ENCODE measurements at regions not wholly inside any gene's neighbourhood (a gene's known extent, or its start where the extent isn't known, plus 50 kb on each side); places are given as distances from the start of the nearest gene placed in this dataset.
"Not testable (repeated sequence)": the region's sequence is repeated elsewhere in the genome, so short reads cannot be mapped to it uniquely, and the experiment has no call there.

DNA sequence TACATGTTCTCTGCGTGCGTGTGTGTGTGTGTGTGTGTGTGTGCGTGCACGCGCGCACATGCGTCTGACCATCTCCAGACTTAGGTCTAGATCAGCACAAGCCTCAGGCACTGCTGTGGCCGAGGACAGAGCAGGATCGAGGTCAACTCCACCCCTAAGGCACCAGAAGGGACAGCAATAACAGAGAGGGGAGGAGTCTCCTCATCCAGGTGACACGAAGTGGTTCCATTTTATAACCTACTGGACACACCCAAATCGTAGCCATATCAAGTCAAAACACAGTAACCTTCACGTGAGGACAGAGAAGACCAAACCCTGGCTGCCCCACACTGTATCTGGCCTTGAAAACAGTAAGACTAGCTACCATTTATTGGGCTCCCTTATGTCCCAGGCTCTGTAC is 224.1 kb downstream of the FGFR2 start:
- DNase-seq (ENCODE audit: low read depth in 3 of 3): no peak

DNA sequence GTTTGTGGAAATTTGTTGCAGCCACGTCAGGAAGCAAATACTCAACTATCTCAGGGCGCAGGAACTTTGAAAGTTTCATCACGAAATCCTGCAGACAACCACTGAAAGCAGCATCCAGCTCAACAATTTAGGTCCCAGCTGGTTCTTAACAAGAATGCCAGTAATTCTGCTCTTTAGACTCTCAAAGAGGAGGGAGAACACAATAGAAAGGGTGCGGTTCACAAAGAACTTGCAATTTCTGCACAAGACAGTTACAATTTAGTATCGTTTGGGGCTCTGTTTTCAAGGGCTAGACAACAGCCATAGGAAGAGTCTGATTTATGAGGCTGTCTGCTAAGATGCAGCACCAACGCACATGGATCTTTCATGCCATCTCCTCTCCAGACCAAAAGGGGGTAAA is 223.1 kb downstream of the FGFR2 start:
- no peak for DNase-seq (ENCODE audit: low read depth in 3 of 3)

DNA sequence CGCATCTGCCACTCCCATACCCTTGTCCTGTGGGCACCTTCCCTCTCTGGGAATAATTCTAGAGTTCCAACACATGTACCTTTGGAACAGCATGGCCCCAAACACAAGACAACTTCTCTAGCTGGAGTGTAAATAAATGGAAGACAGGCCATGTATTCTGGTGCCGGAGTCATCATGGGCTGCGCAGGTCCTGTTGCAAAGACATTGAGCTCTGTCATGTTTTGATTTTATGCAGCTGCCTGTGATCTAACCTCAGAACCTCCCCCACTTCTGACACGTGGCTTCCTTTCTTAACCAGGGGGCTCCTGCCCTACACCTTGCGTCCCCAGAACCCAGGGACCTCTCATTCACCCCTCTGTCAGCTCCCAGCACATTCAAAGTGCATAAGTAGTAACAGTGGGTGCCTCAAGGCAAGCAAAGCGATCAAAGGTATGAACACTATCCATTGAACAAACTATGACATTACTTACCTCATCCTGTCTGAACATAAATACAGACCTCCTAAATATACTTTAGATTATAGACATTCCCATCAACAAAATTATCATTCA is 219.9 kb downstream of the FGFR2 start:
- DNase-seq (ENCODE audit: low read depth in 3 of 3): no peak

DNA sequence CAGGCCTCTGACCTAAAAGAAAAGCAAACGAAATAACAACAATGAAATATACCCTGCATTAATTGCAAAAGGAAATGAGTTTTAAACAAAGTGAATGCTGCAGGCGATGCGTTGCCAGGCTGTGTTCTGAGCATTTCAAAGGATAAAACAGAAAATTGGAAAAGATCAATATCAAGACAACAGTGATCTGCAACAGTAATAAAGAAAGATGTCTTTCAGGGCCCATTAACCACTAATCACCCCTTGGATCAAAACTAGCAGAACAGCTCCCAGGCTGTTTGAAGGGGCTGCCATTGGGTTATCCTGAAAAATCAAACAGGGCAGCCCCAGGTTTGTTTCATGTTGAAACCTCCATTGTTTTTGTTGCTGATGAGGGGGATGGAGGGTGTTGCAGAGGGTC is 219.2 kb downstream of the FGFR2 start:
- no peak for DNase-seq (ENCODE audit: low read depth in 3 of 3)

DNA sequence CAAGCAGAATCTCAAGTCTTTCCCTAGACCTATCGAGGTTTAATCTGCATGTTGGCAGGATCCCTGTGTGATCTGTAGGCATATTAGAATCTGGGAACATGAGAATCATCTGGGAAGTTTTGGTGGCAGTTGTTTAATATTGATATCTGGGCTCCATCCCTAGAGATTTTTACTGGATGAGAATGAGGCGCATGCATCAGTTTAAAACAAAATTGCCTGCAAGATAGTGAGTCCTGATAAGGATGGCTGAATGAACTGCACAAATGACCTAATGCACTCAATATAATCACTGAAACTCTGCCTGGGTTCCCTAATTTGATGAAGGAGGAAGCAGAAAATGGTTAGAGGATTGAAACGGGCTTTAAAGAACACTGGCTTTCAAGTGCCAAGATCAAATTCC is 218.0 kb downstream of the FGFR2 start:
- no peak for DNase-seq (ENCODE audit: low read depth in 3 of 3)

DNA sequence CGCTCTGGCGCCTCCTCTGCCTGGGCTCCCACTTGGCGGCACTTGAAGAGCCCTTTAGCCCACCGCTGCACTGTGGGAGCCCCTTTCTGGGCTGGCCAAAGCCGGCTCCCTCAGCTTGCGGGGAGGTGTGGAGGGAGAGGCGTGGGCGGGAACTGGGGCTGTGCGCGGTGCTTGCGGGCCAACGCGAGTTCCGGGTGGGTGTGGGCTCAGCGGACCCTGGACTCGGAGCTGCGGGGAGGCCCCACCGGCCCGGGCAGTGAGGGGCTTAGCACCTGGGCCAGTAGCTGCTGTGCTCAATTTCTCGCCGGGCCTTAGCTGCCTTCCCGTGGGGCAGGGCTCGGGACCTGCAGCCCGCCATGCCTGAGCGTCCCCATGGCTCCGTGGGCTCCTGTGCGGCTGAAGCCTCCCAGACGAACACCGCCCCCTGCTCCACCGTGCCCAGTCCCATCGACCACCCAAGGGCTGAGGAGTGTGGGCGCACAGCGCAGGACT is 216.2 kb downstream of the FGFR2 start:
- DNase-seq (ENCODE audit: low read depth in 3 of 3): not testable (repeated sequence)

DNA sequence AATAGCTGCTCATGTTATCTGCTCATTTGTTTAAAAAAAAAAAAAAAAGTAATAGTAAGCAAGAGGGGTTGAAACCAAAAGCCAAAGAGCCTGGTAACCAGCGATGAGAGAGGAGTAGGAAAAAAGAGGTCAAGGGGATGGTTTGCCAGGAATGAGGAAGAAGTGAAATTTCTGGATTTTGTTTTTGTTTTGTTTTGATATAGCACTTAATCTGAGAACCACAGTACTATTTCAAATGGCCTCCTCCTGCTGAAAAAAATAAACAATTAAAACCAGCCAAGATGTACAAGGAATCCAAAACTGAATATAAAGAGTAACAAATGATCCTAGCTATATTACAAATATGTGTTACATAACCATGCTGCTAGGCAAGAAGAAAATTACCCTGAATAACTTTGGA is 213.1 kb downstream of the FGFR2 start:
- DNase-seq (ENCODE audit: low read depth in 3 of 3): no peak

DNA sequence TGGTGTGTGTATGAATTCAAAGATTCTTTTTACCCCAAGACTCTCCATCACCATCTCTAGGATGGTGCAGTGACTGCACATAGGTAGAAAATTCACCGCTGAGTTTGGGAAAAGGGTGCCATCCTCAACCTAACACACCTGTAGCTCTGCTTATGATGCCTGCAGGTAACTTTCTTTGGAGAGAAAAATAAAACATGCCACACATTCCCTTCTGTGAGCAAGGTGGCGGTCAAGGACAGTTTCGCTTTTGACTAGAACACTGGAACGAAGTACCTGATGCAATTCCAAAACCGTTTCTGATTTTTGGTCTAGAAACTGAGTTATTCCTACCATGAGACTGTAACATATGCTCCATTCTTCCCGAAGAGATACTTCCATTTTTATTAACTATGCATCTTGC is 205.6 kb downstream of the FGFR2 start:
- no peak for DNase-seq (ENCODE audit: low read depth in 3 of 3)

DNA sequence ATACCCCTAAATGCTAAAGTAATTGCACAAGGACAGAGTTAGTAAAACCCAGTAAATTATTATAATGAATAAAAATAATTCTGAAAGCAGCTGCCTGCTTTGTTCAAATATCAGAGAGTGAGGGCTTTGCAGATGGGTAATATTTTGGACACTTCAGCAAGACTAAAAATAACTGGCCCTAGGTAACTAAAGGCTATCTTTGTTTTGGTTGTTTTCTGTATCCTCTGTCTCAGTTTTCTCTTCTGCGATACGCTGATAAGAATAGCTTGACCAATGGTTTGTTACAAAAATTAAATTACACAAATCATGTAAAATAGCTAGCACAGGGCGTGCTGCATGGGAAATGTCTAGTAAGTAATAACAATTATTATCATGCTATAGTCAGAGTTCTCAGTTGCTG is 204.7 kb downstream of the FGFR2 start:
- no peak for DNase-seq (ENCODE audit: low read depth in 3 of 3)

DNA sequence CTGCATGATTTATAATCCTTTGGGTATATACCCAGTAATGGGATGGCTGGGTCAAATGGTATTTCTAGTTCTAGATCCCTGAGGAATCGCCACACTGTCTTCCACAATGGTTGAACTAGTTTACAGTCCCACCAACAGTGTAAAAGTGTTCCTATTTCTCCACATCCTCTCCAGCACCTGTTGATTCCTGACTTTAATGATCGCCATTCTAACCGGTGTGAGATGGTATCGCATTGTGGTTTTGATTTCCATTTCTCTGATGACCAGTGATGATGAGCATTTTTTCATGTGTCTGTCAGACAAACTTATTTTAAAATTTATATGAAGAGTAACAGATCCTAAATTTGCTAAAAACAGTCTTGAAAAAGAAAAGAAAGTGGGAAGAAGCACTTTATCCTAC is 197.7 kb downstream of the FGFR2 start:
- DNase-seq (ENCODE audit: low read depth in 3 of 3): not testable (repeated sequence)

DNA sequence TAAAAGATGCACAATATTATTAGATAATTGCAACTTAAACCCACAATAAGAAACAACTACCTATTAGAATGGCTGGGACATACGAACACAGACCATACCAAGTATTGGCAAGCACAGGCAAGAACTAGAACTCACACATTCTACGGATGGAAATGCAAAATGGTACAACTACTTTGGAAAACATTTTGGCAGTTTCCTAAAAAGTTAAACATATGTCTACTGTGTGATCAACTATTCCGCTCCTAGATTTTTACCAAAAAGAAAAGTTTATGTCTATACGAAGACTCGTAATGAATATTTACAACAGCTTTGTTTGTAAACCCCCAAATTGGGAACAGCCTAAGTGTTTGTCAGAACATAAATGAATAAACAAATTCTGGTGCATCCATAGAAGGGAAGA is 194.7 kb downstream of the FGFR2 start:
- no peak for DNase-seq (ENCODE audit: low read depth in 3 of 3)

DNA sequence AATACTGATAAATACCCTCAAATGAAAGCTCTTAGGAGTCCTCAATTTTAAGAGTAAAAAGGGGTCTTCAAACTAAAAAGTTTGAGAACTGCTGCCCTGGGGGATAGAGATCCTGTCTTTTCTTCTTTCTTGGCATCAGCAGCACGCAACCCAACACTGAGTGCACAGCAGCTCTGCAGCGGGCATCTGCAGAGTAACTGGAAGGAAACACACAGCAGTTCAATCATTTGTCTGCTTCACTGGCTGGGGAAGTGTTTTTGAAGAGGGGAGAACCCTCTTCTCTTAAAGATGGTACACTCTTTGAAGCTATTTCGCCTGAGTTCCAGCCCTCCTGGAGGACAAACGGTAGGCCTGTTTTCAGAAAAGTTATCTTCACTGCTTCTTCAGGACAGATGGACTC is 193.6 kb downstream of the FGFR2 start:
- no peak for DNase-seq (ENCODE audit: low read depth in 3 of 3)

DNA sequence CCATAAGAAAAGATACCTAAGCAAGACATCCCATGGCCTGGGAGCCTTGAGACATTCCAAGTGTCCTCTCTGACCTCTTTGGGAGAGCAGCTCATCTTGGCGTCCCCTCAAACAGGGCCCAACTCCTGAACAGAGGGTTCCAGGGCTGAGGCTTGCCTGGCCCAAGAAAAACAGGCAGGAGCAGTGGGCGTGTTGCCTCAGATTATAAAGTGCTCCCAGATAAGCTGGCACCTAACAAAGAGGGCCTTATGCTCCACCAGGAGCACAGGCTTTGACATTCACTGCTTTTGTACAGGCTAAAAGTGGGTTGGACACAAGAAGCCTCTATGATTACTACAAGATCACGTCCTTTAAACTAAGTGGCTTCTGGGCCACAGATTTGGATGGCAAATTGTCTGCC is 193.1 kb downstream of the FGFR2 start:
- no peak for DNase-seq (ENCODE audit: low read depth in 3 of 3)

DNA sequence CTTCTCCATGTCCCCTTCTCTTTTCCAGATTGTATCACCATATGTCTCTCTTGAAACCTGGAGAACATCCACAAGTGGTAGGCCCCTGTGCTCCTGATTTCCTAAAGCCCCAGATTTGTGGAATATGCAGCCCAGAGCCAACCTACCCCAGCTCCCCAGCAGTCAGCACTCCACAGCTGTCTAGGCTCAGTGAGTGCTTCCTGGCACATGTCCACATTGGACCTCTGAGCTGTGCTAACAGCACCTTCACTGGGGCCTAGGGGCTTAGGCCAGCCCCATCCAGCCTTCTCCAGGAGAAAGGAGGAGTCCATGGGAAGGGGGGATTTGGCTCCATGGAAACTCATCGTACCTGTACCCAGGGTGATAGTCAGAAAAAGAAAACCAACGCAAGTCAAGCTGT is 192.7 kb downstream of the FGFR2 start:
- no peak for DNase-seq (ENCODE audit: low read depth in 3 of 3)

DNA sequence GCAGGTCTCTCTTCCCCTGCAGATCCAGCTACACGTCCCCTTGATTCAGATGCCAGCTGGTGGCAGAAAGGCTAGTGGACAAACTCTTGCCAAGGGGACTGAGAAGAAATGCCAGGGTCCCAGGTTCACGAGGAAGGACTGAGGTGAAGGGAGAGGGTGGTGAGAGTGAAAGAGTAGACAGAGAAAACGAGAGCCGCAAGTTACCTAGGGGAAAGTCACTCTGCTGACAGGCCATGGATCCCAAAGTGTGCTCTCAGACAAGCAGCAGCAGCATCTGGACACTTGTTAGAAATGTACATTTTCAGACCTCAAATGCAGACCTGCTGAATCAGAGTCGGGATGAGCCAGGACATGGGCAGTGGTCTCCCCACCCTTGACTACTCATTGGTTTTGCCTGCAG is 192.3 kb downstream of the FGFR2 start:
- DNase-seq (ENCODE audit: low read depth in 3 of 3): no peak

DNA sequence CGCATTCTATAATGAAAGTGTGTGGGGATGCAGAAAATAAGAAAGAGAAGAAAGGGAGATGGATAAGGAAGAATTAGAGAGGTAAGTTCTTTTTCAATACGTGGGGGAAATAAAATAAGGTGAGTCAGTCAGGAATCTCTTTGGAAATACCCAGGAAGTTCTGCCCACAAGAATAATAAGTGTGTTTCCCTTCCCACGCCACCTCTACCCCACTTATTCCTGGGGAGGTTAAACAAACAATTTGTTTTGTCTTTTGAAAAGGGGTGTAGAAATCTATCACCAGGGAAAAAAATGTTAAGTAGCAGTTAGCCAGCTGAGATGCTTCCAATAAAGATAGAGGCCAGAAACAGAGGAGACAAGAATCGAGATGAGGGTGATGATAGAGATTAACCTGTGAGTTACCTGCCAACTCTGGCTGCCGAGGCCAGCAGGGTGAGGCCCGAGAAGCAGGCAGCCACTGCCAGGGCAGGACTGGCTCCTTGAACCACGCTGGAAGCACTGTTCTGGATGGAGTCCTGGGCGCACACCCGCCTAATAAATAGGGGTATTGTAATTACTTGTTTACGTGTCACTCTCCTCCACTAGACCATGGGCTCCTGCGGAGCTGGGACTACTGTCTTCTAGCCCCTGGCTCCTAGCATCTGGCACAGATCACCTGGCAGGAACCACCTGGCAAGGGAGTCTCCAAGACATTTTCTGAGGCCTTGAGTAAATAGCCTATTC is 191.3 kb downstream of the FGFR2 start:
- DNase-seq (ENCODE audit: low read depth in 3 of 3): no peak

DNA sequence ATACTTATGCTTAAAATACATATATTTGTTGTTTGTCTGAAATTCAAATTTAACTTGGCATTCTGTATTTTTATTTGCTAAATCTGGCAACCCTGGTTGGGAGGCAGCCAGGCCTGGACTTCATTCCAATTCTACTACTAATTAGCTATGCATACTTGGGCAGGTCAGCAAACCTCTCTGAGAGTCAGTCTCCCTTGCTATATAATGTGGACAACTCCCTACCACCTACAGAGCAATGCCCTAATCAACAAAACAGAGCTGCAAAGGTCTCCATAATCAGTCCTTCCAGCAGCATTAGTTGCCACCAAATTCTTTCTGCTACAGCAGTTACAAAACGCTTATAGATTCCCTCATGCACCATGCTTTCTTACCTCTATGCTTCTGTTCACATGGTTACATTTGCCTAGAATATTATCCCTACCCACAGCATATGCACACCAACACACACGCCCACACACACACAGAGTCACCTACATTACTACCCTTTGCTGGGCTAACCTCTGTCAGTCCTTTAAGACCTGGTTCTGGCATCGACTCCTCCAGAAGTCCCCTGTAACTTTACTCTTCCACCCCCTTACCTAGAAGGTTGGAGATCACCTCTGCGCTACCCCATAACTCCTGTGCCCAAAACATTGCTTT is 188.7 kb downstream of the FGFR2 start:
- no peak for DNase-seq (ENCODE audit: low read depth in 3 of 3)

DNA sequence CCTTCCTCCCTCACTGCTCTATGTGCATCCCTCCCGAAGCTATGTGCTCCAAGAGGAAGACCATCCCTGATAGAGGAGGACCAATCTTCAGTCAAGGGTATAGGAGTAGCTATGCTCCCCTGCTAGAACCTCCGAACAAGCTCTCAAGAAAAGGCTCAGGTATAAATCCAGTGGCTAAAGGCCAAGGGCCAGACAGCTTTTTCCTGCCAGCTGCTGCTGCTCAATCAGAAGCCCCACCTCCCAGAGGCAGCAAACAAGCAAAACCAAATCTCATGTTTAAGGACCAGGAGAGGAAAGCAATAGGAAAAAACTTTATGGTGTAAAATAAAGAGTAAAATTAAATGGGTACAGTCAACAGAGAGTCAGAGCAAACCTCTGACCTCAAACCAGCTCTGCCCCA is 187.2 kb downstream of the FGFR2 start:
- no peak for DNase-seq (ENCODE audit: low read depth in 3 of 3)

DNA sequence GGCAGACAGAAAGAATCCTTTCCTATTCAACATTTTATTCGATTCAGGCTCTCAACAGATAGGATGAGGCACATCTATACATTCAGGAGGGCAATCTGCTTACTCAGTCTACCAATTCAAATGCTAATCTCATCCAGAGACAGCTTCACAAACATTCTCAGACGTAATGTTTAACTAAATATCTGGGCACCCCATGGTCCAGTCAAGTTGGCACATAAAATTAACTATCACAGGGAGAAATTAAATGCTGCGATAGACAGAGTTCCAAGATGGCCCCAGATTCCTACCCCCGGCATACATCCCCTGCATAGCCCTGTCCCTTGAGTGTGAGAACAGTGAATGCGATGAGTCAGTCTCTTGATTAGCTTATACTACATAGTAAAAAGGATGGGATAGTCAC is 184.3 kb downstream of the FGFR2 start:
- DNase-seq (ENCODE audit: low read depth in 3 of 3): no peak

DNA sequence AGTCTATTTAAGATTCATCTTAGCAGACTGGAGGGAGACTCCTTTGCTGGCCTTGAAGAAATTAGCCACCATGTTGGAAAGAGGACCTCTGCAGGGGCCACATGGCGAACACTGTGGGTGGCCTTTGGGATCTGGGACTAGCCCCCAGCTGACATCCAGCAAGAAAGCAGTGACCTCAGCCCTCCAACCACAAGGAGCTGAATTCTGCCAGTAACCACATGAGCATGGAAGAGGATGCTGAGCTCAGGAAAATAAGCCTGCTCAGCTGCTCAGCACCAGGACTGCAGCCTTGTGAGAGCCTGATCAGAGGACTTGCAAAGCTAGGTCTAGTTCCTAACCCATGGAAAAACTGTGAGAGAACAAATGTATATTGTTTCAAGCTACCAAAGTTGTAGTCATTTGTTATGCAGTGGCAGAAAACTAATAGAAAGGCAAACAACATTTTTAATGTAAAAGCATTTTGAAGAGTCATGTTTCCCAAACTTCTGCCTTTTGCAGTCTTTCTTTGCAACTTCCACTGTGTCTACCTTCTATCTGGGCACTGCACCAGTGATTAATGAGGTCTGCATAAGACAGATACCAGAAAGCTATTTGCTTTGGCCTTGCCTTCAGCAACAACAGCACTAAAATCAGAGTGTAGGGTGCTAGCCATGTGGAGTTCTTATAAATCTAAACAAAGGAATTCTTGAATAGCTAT is 183.7 kb downstream of the FGFR2 start:
- DNase-seq (ENCODE audit: low read depth in 3 of 3): no peak

DNA sequence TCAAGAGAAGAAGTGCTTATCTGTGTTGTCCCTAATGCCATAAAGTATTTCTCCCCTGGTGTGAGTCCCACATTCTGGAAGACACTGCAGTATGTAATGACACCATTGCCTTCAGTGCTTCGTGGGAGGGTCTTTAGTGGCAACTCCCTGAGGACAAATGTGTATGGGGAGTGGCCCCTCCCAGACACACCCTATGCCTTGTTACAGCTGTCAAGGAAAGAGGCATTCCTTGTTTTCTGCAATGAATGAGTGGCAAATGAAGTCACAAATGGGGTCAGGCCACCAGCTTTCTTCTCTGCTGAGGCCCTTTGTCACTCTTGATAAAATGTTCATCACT is 183.2 kb downstream of the FGFR2 start:
- no peak for DNase-seq (ENCODE audit: low read depth in 3 of 3)

DNA sequence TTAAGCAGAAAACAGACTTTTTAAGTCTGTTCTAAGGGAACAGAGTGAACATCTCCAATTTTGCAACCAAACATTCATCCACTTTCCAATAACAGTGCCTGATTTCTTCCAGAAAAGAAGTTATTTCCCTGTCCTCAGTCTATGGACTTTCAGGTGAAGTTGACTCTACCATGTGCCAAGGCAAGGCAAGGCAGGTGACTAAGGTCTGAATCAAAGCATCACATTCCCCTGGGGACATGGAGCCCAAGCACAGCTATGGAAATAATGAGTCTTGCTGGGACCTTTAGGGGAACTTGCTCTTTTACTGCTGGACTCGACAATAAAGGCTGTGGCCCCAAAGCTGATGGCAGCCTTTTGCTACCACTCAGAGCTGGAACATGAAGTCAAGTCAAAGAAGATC is 182.2 kb downstream of the FGFR2 start:
- DNase-seq (ENCODE audit: low read depth in 3 of 3): no peak

DNA sequence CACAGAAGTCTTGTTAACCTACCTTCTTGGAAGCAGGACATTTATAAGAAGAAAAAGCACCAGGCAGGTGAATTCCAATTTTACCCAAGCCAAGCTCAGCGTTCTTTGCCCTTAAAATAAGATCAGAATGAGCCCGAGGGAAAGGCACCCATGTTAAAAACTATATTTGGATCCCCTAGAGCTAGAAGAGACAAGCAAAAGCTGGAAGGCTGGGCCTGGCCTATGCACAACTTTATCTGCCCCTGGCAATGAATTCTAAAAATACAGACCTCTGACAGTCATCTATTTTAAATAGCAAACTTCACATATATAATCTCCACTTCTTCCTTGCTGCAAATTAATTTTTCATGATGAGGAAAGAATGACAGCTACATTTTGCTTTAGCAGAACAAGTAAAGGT is 180.9 kb downstream of the FGFR2 start:
- no peak for DNase-seq (ENCODE audit: low read depth in 3 of 3)

All from stimulated activated CD4-positive, alpha-beta T cell treated with anti-CD3 and anti-CD28 coated beads, TNF-alpha, amount 100 ng/mL, for 24 hours (primary cell).